H1 (cell line): ENCODE measurements at regions not wholly inside any gene's neighbourhood (a gene's known extent, or its start where the extent isn't known, plus 50 kb on each side); places are given as distances from the start of the nearest gene placed in this dataset.

Experiments used
- ATF3 ChIP-seq: IDR thresholded peaks from 2 replicates; pipeline ENCODE4 v1.6.1; 2011; ENCODE audit warnings: low read depth, mild to moderate bottlenecking, low read length; ENCODE audit not compliant: insufficient read depth
- CHD2 ChIP-seq: IDR thresholded peaks from 2 replicates; pipeline ENCODE4 v1.6.1; 2012; ENCODE audit warnings: low read length, improper control_type of control experiment
- CHD7 ChIP-seq: fragments of 300-600 bp; sonication (generic); IDR thresholded peaks from 2 replicates; pipeline ENCODE4 v1.7.1; 2012; ENCODE audit warnings: low read length, moderate library complexity, mild to moderate bottlenecking, inconsistent platforms; ENCODE audit not compliant: insufficient replicate concordance
- EZH2 ChIP-seq: fragments of 200-600 bp; sonication (generic); IDR thresholded peaks from 2 replicates; pipeline ENCODE4 v1.7.1; 2012; ENCODE audit warnings: low read depth, mild to moderate bottlenecking, moderate library complexity, low read length, inconsistent platforms; ENCODE audit not compliant: severe bottlenecking
- GTF2F1 ChIP-seq: IDR thresholded peaks from 2 replicates; pipeline ENCODE4 v1.6.1; 2012; ENCODE audit warnings: low read depth, low read length, improper control_type of control experiment, borderline replicate concordance
- HDAC6 ChIP-seq: IDR thresholded peaks from one replicate; pipeline ENCODE4 v1.7.1; 2012; ENCODE audit warnings: low read depth, mild to moderate bottlenecking, inconsistent platforms, low read length, moderate library complexity
- JUN ChIP-seq: IDR thresholded peaks from 2 replicates; pipeline ENCODE4 v1.6.1; 2011; ENCODE audit warnings: low read depth, mild to moderate bottlenecking, improper control_type of control experiment, low read length
- KDM5A ChIP-seq: fragments of 200-600 bp; IDR thresholded peaks from 2 replicates; pipeline ENCODE4 v1.7.1; 2012; ENCODE audit warnings: mild to moderate bottlenecking, low read length, inconsistent platforms, mixed read lengths
- RAD21 ChIP-seq, 2 experiments: IDR thresholded peaks in 1 of 2; conservative IDR thresholded peaks in 1 of 2; 2 replicates each; pipeline ENCODE4 v1.6.1; 2011; ENCODE audit warnings: low read depth in 2 of 2, low read length in 2 of 2, improper control_type of control experiment in 1 of 2, inconsistent platforms in 1 of 2, mild to moderate bottlenecking in 1 of 2, moderate library complexity in 1 of 2
- RFX5 ChIP-seq: IDR thresholded peaks from 2 replicates; pipeline ENCODE4 v1.6.1; 2011; ENCODE audit warnings: low read depth, low read length, improper control_type of control experiment, borderline replicate concordance
- SP2 ChIP-seq: IDR thresholded peaks from 2 replicates; pipeline ENCODE4 v1.6.1; 2012; ENCODE audit warnings: mild to moderate bottlenecking, low read length, inconsistent platforms
- TCF12 ChIP-seq: IDR thresholded peaks from 2 replicates; pipeline ENCODE4 v1.6.1; 2011; ENCODE audit warnings: low read depth, mild to moderate bottlenecking, low read length

GRCh38 chr2:217246108-217246507 is 386.2 kb upstream of the TNP1 start (continued):
- no peak for TF ChIP-seq CHD7
- TF ChIP-seq HDAC6 = no peak
- no peak for TF ChIP-seq RFX5
- no peak for TF ChIP-seq TCF12
- no peak for TF ChIP-seq RAD21 (IDR thresholded peaks at IDR 0.05 in 1 of 2, conservative IDR thresholded peaks at IDR 0.05 in 1 of 2; ENCODE audit: low read depth in 2 of 2, low read length in 2 of 2)
- no peak for TF ChIP-seq KDM5A
- no peak for TF ChIP-seq GTF2F1
- TF ChIP-seq SP2 = no peak
- no peak for TF ChIP-seq JUN
- no peak for TF ChIP-seq ATF3
- no peak for TF ChIP-seq CHD2
- no peak for TF ChIP-seq EZH2
